Cardiac muscle cell (in vitro differentiated cells and primary cell): ENCODE measurements at regions not wholly inside any gene's neighbourhood (a gene's known extent, or its start where the extent isn't known, plus 50 kb on each side); places are given as distances from the start of the nearest gene placed in this dataset.

ENCODE experiments used
- DNase-seq, 2 donors: peaks; one replicate each; pipeline versions ENCODE4 v3.0.0 to v3.0.0-alpha.2; 2010 to 2017; ENCODE audit warnings: low read depth in 1 of 2, low spot score in 1 of 2
- H3K27ac ChIP-seq: fragments of 200-600 bp; sonication (generic); 2 replicates; pipeline ENCODE4 v1.5.1; 2016
- H3K27me3 ChIP-seq: fragments of 200-600 bp; sonication (generic); 2 replicates; pipeline ENCODE4 v1.6.0; 2016; ENCODE audit warnings: control low read depth
- H3K36me3 ChIP-seq: fragments of 200-600 bp; sonication (generic); 2 replicates; pipeline ENCODE4 v1.5.1; 2016; ENCODE audit warnings: control low read depth
- H3K4me1 ChIP-seq: fragments of 200-600 bp; sonication (generic); 2 replicates; pipeline ENCODE4 v1.8.1; 2017; ENCODE audit warnings: low read depth, mild to moderate bottlenecking, mixed run types
- H3K4me3 ChIP-seq: fragments of 200-600 bp; sonication (generic); 2 replicates; pipeline ENCODE4 v1.5.1; 2016; ENCODE audit warnings: mild to moderate bottlenecking
- H3K9me3 ChIP-seq: fragments of 200-600 bp; sonication (generic); 2 replicates; pipeline ENCODE4 v1.5.1; 2017; ENCODE audit warnings: low read depth, mild to moderate bottlenecking, control low read depth
- TF ChIP-seq, protein P1 (sequence below): IDR thresholded peaks from 2 replicates; pipeline ENCODE4 v1.5.1; 2012; ENCODE audit warnings: low read depth, mild to moderate bottlenecking, low read length

DNA sequence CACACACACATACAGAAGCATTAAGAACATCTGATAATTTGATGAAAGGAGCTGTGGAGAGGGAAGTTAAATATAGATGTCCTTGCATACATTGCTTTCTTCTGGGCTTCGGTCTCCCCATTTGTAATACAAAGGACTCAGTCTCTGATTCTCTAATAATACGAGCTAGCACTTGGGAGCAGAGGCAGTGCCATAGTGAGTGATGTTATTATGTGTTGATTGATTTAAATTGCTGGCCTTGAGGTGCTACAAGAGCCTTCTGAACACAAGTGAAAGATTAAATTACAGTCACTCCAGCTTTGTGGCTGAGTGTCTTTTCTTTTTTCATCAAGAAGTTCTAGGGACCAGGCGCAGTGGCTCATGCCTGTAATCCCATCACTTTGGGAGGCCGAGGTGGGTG lies 61.5 kb upstream of the HMGXB4 start:
- Histone ChIP-seq H3K27me3 (peaks cover 23% of the 10 kb centered on the region), H3K36me3 (no peaks in the 10 kb centered on the region), H3K27ac (no peak overlapping the region), H3K9me3 (no peaks in the 10 kb centered on the region), H3K4me1 (no peaks in the 10 kb centered on the region), H3K4me3 (no peak overlapping the region)
- TF ChIP-seq, protein P1, sequence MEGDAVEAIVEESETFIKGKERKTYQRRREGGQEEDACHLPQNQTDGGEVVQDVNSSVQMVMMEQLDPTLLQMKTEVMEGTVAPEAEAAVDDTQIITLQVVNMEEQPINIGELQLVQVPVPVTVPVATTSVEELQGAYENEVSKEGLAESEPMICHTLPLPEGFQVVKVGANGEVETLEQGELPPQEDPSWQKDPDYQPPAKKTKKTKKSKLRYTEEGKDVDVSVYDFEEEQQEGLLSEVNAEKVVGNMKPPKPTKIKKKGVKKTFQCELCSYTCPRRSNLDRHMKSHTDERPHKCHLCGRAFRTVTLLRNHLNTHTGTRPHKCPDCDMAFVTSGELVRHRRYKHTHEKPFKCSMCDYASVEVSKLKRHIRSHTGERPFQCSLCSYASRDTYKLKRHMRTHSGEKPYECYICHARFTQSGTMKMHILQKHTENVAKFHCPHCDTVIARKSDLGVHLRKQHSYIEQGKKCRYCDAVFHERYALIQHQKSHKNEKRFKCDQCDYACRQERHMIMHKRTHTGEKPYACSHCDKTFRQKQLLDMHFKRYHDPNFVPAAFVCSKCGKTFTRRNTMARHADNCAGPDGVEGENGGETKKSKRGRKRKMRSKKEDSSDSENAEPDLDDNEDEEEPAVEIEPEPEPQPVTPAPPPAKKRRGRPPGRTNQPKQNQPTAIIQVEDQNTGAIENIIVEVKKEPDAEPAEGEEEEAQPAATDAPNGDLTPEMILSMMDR: no peak
- DNase-seq: no peak

DNA sequence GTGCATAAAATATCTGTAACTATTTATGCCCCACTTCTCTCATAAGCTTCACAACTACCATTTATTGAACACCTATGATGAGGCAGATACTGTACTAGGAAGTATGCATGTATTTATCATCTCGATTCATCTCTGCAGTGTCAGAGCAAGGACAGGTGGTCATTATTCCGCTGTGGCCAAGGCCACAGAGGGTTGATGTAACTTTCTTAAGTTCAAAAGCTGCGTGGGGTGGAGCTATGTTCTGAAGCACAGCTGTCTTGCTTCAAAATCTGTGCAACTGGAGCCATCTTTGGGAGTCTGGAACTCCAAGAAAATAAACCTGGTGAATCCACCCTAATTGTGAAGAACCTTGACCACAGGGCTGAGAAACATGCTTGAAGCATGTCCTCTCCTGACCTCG lies 60.2 kb upstream of the HMGXB4 start:
- H3K4me1 ChIP-seq: no peaks in the 10 kb centered on the region

DNA sequence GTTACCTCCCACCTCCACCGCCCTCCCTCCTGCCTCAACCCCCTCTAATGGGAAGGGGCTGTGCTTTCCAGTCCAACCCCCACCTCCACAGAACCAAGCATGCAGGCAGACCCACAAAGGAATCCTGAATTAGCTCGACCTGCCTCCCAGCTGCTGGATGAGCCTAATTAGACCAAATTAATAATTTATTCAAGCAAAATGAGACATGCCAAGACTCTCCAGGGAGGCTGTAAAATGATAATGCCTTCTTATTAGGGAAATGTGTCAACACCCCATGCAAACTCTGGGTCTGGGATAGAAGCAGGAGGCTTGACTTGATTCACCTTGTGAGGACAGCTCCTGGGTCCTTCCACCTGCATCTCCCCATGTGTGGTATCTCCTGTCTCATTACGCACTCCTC lies 59.4 kb upstream of the HMGXB4 start:
- Histone ChIP-seq H3K4me1 (no peaks in the 10 kb centered on the region), H3K9me3 (no peaks in the 10 kb centered on the region), H3K27ac (no peak overlapping the region), H3K36me3 (no peaks in the 10 kb centered on the region), H3K27me3 (peaks cover 23% of the 10 kb centered on the region), H3K4me3 (no peak overlapping the region)
- DNase-seq: no peak
- TF ChIP-seq, protein P1: no peak

More for the DNA sequence above, 60.2 kb upstream of the HMGXB4 start:
- Histone ChIP-seq H3K9me3 (no peaks in the 10 kb centered on the region), H3K4me3 (no peak overlapping the region), H3K27ac (no peak overlapping the region), H3K36me3 (no peaks in the 10 kb centered on the region), H3K27me3 (peaks cover 23% of the 10 kb centered on the region)
- DNase-seq: no peak
- TF ChIP-seq, protein P1: no peak

DNA sequence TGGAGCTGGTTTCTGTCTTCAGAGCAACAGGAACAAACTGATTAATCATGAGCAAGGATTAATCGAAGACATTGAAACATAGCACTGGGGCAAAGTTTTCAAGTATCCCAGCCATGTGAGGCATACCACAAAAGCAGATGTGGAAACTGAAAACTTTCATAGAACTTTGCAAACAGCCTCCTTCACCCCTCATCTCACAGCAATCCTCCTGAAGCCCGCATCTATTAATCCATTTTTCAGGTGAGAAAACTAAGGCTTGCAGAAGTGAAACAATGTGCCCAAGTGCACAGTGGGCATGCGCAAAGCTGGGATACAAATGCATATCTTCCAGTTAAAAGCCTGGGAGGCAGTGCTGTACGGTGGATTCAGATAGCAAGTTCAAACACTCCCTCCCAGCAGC lies 58.6 kb upstream of the HMGXB4 start:
- no peaks in the 10 kb centered on the region for H3K36me3 ChIP-seq
- no peaks in the 10 kb centered on the region for H3K9me3 ChIP-seq
- DNase-seq: no peak
- peaks cover 23% of the 10 kb centered on the region for H3K27me3 ChIP-seq
- no peaks in the 10 kb centered on the region for H3K4me1 ChIP-seq
- no peak overlapping the region for H3K27ac ChIP-seq
- H3K4me3 ChIP-seq: no peak overlapping the region
- TF ChIP-seq, protein P1: no peak

DNA sequence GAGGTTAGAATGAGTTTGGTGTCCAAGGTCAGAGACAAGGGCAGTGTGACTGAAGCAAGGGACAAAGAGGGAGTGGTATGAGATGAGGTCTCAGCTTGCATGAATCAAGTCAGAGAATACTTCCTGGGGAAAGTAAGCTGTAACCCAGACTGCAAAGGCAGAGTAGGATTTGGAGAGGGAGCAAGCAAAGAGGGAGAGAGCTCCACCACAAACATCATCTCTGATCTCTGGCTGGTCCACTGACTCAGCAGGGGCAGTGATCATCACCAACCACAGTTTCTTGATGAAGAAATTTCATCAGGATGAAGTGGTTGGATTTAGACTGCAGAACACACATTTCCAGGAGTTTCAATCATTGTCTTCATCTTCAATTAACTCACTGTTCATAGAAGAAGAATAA lies 54.9 kb upstream of the HMGXB4 start:
- H3K4me3 ChIP-seq: no peak overlapping the region
- TF ChIP-seq, protein P1: no peak
- no peak for DNase-seq
- H3K36me3 ChIP-seq: no peaks in the 10 kb centered on the region
- H3K27ac ChIP-seq: no peak overlapping the region
- H3K4me1 ChIP-seq: peaks cover 14% of the 10 kb centered on the region
- no peaks in the 10 kb centered on the region for H3K9me3 ChIP-seq
- peaks cover 18% of the 10 kb centered on the region for H3K27me3 ChIP-seq

DNA sequence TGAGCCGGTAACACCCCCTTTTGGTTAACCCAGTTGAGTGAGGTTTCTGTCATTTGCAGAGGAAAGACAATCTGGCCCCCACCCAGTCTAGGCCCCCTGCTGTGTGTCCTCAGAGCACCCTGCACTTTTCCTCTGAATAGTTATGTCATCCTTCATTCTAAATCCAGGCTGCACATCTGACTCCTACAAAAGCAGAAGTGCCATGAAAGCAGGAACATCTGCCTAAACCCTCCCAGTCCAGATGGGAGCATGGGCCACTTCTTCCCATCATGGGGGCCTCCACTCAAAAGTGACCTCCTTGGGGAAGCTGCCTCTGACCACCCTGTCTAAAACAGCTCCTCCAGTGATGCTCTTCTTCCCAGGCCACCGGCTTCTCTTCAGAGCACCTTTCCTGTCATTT lies 53.7 kb upstream of the HMGXB4 start:
- H3K36me3 ChIP-seq: no peaks in the 10 kb centered on the region
- no peak for DNase-seq
- H3K27ac ChIP-seq: no peak overlapping the region
- no peak overlapping the region for H3K4me3 ChIP-seq
- no peaks in the 10 kb centered on the region for H3K9me3 ChIP-seq
- H3K27me3 ChIP-seq: peaks cover 7% of the 10 kb centered on the region
- peaks cover 14% of the 10 kb centered on the region for H3K4me1 ChIP-seq
- TF ChIP-seq, protein P1: no peak
